Neural progenitor cell (in vitro differentiated cells): ENCODE measurements at regions not wholly inside any gene's neighbourhood (a gene's known extent, or its start where the extent isn't known, plus 50 kb on each side); places are given as distances from the start of the nearest gene placed in this dataset.

ENCODE experiments used
- DNase-seq: peaks from one replicate; pipeline ENCODE4 v3.0.0-alpha.2; 2016; ENCODE audit warnings: low spot score
- H2AFZ ChIP-seq: fragments of 200-600 bp; sonication (generic); replicated peaks from 2 replicates; pipeline ENCODE4 v1.6.1; 2016; ENCODE audit warnings: antibody characterized with exemption
- H3F3A ChIP-seq: fragments of 200-600 bp; sonication (generic); 2 replicates; pipeline ENCODE4 v1.6.1; 2016; ENCODE audit warnings: antibody characterized with exemption, low read depth
- H3K27ac ChIP-seq: fragments of 200-600 bp; sonication (generic); 2 replicates; pipeline ENCODE4 v1.5.1; 2016; ENCODE audit warnings: mild to moderate bottlenecking
- H3K27me3 ChIP-seq: fragments of 200-600 bp; sonication (generic); 2 replicates; pipeline ENCODE4 v1.6.1; 2016; ENCODE audit warnings: mild to moderate bottlenecking, moderate library complexity
- H3K36me3 ChIP-seq: fragments of 200-600 bp; sonication (generic); 2 replicates; pipeline ENCODE4 v1.5.1; 2016
- H3K4me1 ChIP-seq: fragments of 200-600 bp; sonication (generic); 2 replicates; pipeline ENCODE4 v1.6.1; 2016; ENCODE audit warnings: mixed run types
- H3K4me2 ChIP-seq: fragments of 200-600 bp; sonication (generic); 2 replicates; pipeline ENCODE4 v1.6.1; 2016
- H3K4me3 ChIP-seq: fragments of 200-600 bp; sonication (generic); 2 replicates; pipeline ENCODE4 v1.5.1; 2016
- H3K79me2 ChIP-seq: fragments of 200-600 bp; sonication (generic); 2 replicates; pipeline ENCODE4 v1.6.1; 2016; ENCODE audit warnings: low read depth
- H3K9ac ChIP-seq: fragments of 200-600 bp; sonication (generic); 2 replicates; pipeline ENCODE4 v1.6.1; 2016
- H3K9me3 ChIP-seq: fragments of 200-600 bp; sonication (generic); 2 replicates; pipeline ENCODE4 v1.5.1; 2016; ENCODE audit warnings: low read depth
- H4K20me1 ChIP-seq: fragments of 200-600 bp; sonication (generic); 2 replicates; pipeline ENCODE4 v1.6.1; 2016; ENCODE audit warnings: low read depth
- H3K27ac Mint-ChIP-seq: 3 replicates; pipeline ENCODE4 v1.8.0; 2021; ENCODE audit warnings: mixed read lengths
- H3K27me3 Mint-ChIP-seq: 2 replicates; pipeline ENCODE4 v1.8.0; 2022; ENCODE audit warnings: low read depth, mild to moderate bottlenecking, inconsistent platforms, moderate library complexity, mixed read lengths; ENCODE audit not compliant: insufficient read depth
- H3K36me3 Mint-ChIP-seq: 3 replicates; pipeline ENCODE4 v1.8.0; 2021; ENCODE audit warnings: mixed read lengths
- H3K4me1 Mint-ChIP-seq: 3 replicates; pipeline ENCODE4 v1.8.0; 2021; ENCODE audit warnings: mixed read lengths
- H3K4me3 Mint-ChIP-seq: 3 replicates; pipeline ENCODE4 v1.8.0; 2021; ENCODE audit warnings: mild to moderate bottlenecking, moderate library complexity, mixed read lengths
- H3K9me3 Mint-ChIP-seq: 3 replicates; pipeline ENCODE4 v1.8.0; 2020; ENCODE audit warnings: mixed read lengths
- EZH2 ChIP-seq: fragments of 200-600 bp; sonication (generic); IDR thresholded peaks from 2 replicates; pipeline ENCODE4 v1.6.1; 2017; ENCODE audit warnings: antibody characterized with exemption, mild to moderate bottlenecking, moderate library complexity
- EZH2phosphoT487 ChIP-seq: fragments of 200-600 bp; sonication (generic); IDR thresholded peaks from 2 replicates; pipeline ENCODE4 v1.6.1; 2017; ENCODE audit warnings: antibody characterized with exemption
- TF ChIP-seq, protein P1 (sequence below): fragments of 200-600 bp; sonication (generic); IDR thresholded peaks from 2 replicates; pipeline ENCODE4 v1.5.1; 2017; ENCODE audit warnings: antibody characterized with exemption, mild to moderate bottlenecking

DNA sequence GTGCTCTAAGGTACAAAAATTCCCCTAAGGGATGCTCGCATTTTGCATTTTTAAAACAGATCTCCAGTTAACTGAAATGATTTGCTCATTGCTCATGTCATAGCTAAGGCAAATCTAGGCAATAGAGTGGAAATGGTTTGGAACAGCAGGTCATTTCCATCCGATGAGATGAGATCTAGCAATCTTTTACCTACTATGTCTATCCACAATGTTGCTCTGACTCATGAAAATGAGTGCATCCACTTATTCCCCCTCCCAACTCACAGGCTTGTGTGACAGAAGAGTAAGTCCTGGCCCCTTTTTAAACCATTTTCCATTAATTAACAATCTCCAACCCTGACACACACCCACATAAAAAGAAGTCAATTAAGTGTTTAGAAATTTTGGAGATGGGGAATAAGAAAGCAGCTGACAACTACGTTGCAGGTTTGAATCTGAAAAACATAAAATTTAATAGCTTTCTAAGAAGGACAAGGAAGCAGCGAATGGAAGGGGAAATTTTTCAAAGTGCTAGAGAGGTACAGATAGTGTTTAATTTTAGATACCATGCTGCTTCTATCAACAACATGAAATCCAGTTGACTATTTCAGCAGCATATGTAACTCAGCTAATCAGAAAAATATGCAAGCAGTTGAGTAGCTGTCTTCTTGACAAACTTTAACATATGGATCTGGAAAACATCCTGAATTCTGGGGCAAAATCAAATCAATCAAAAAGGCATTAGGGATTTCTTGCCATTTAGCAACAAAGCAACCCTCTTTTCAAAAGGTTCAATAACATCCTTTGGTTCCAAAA lies 112.0 kb downstream of the TMCO5A start:
- no peaks in the 10 kb centered on the region for H3K9me3 ChIP-seq
- H3K36me3 Mint-ChIP-seq, result no peaks in the 10 kb centered on the region
- H3K4me3 Mint-ChIP-seq, result no peak overlapping the region
- no peaks in the 10 kb centered on the region for H3K36me3 ChIP-seq
- no peak overlapping the region for H3K27ac Mint-ChIP-seq
- H3K27me3 Mint-ChIP-seq, result peaks cover 3% of the 10 kb centered on the region
- peaks cover 18% of the 10 kb centered on the region for H3K9me3 Mint-ChIP-seq
- no peak overlapping the region for H3K4me3 ChIP-seq
- no peak overlapping the region for H3K9ac ChIP-seq
- no peak for DNase-seq
- no peak overlapping the region for H3K27ac ChIP-seq
- TF ChIP-seq EZH2, result no peak
- TF ChIP-seq, protein P1, sequence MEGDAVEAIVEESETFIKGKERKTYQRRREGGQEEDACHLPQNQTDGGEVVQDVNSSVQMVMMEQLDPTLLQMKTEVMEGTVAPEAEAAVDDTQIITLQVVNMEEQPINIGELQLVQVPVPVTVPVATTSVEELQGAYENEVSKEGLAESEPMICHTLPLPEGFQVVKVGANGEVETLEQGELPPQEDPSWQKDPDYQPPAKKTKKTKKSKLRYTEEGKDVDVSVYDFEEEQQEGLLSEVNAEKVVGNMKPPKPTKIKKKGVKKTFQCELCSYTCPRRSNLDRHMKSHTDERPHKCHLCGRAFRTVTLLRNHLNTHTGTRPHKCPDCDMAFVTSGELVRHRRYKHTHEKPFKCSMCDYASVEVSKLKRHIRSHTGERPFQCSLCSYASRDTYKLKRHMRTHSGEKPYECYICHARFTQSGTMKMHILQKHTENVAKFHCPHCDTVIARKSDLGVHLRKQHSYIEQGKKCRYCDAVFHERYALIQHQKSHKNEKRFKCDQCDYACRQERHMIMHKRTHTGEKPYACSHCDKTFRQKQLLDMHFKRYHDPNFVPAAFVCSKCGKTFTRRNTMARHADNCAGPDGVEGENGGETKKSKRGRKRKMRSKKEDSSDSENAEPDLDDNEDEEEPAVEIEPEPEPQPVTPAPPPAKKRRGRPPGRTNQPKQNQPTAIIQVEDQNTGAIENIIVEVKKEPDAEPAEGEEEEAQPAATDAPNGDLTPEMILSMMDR, result no peak
- no peak overlapping the region for H2AFZ ChIP-seq
- H3K4me1 ChIP-seq, result no peaks in the 10 kb centered on the region
- peaks cover 39% of the 10 kb centered on the region for H3K4me1 Mint-ChIP-seq
- H3K79me2 ChIP-seq, result no peaks in the 10 kb centered on the region
- H3K4me2 ChIP-seq, result no peak overlapping the region
- H3F3A ChIP-seq, result no peaks in the 10 kb centered on the region
- H3K27me3 ChIP-seq, result no peaks in the 10 kb centered on the region
- H4K20me1 ChIP-seq, result no peaks in the 10 kb centered on the region

DNA sequence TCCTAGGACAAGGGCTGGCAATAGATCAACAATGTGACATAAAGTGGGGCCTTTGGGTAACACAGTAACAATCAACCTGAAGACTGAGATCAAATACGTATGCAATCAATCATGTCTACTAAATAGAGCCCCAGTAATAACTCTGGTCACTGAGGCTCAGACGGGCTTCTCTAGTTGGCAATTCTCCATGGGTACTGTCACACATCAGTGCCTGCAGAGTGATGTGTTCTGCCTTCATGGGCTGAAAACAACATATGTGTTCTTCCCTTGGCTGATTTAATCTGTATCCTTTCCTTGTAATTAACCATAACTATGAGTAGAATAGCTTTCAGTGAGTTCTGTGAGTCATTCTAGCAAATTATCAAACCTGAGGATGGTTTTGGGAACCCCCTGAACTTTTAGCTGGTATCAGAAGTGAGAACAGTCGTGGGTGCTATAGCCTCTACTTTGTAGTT lies 113.6 kb downstream of the TMCO5A start:
- no peaks in the 10 kb centered on the region for H3K4me1 ChIP-seq
- TF ChIP-seq EZH2, result no peak
- TF ChIP-seq, protein P1, result no peak
- TF ChIP-seq EZH2phosphoT487, result no peak
- H3K9me3 ChIP-seq, result no peaks in the 10 kb centered on the region
- no peak for DNase-seq
- no peak overlapping the region for H3K27ac ChIP-seq
- no peak overlapping the region for H2AFZ ChIP-seq
- no peaks in the 10 kb centered on the region for H3F3A ChIP-seq
- no peaks in the 10 kb centered on the region for H3K36me3 Mint-ChIP-seq
- no peak overlapping the region for H3K27ac Mint-ChIP-seq
- no peak overlapping the region for H3K4me3 ChIP-seq
- H3K36me3 ChIP-seq, result no peaks in the 10 kb centered on the region
- H3K9me3 Mint-ChIP-seq, result peaks cover 18% of the 10 kb centered on the region
- H3K4me3 Mint-ChIP-seq, result no peak overlapping the region
- no peaks in the 10 kb centered on the region for H4K20me1 ChIP-seq
- no peak overlapping the region for H3K4me2 ChIP-seq
- peaks cover 3% of the 10 kb centered on the region for H3K27me3 Mint-ChIP-seq
- H3K79me2 ChIP-seq, result no peaks in the 10 kb centered on the region
- H3K27me3 ChIP-seq, result no peaks in the 10 kb centered on the region
- H3K4me1 Mint-ChIP-seq, result peaks cover 31% of the 10 kb centered on the region
- no peak overlapping the region for H3K9ac ChIP-seq

DNA sequence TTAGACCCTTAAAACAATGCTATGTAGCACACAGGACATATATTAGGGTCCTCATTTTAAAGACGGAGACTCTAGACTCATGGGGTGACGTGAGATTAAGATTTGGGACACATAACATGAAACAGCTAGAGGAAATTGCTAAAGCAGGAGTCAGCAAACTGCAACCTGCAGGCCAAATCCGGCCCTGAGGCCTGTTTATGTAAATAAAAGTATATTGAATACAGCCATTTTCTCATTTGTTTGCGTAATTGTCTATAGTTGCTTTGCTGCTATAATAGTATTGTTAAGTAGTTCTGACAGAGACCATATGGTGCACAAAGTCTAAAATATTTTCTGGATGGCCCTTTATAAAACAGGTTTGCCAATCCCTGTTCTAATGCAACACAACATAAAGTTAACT lies 115.5 kb downstream of the TMCO5A start:
- Mint-ChIP-seq H3K27ac (no peak overlapping the region), H3K9me3 (peaks cover 18% of the 10 kb centered on the region), H3K36me3 (no peaks in the 10 kb centered on the region), H3K4me3 (no peak overlapping the region), H3K27me3 (peaks cover 3% of the 10 kb centered on the region), H3K4me1 (peaks cover 31% of the 10 kb centered on the region)
- Histone ChIP-seq H3K4me2 (no peak overlapping the region), H3K27me3 (no peaks in the 10 kb centered on the region), H2AFZ (no peak overlapping the region), H3K9me3 (no peaks in the 10 kb centered on the region), H3K4me1 (no peaks in the 10 kb centered on the region), H3K79me2 (no peaks in the 10 kb centered on the region), H3K4me3 (no peak overlapping the region), H3F3A (no peaks in the 10 kb centered on the region), H3K9ac (no peak overlapping the region), H3K36me3 (no peaks in the 10 kb centered on the region), H3K27ac (no peak overlapping the region), H4K20me1 (no peaks in the 10 kb centered on the region)
- TF ChIP-seq EZH2phosphoT487 (no peak), EZH2 (no peak)
- TF ChIP-seq, protein P1, result no peak
- DNase-seq, result no peak
